Adipocyte (in vitro differentiated cells): ENCODE measurements at regions not wholly inside any gene's neighbourhood (a gene's known extent, or its start where the extent isn't known, plus 50 kb on each side); places are given as distances from the start of the nearest gene placed in this dataset.
A peak's percentile ranks its signal among the peaks of the same experiment; 100 is the strongest.

Source experiments
- DNase-seq: peaks from one replicate; pipeline ENCODE4 v3.0.0-alpha.2; 2015; ENCODE audit warnings: low read depth
- H3K27me3 ChIP-seq: replicated peaks from 2 replicates; pipeline ENCODE4 v1.7.0; 2013; ENCODE audit warnings: mild to moderate bottlenecking, low read length, moderate library complexity; ENCODE audit not compliant: control insufficient read depth, insufficient read depth
- H3K36me3 ChIP-seq: 2 replicates; pipeline ENCODE4 v1.7.0; 2013; ENCODE audit warnings: low read length, mild to moderate bottlenecking, moderate library complexity; ENCODE audit not compliant: control insufficient read depth, insufficient read depth, severe bottlenecking
- H3K4me1 ChIP-seq: 2 replicates; pipeline ENCODE4 v1.7.0; 2013; ENCODE audit warnings: mild to moderate bottlenecking, low read length, moderate library complexity; ENCODE audit not compliant: control insufficient read depth, insufficient read depth
- H3K4me3 ChIP-seq: 2 replicates; pipeline ENCODE4 v1.7.0; 2013; ENCODE audit warnings: mild to moderate bottlenecking, low read length, moderate library complexity
- H3K9ac ChIP-seq: 2 replicates; pipeline ENCODE4 v1.7.0; 2013; ENCODE audit warnings: mild to moderate bottlenecking, low read length, moderate library complexity
- H3K9me3 ChIP-seq: 2 replicates; pipeline ENCODE4 v1.7.0; 2013; ENCODE audit warnings: mild to moderate bottlenecking, low read length, moderate library complexity; ENCODE audit not compliant: control insufficient read depth

- peaks cover 8% of the 10 kb centered on the region for H3K36me3 ChIP-seq
Observed at GRCh38 chr6:4010689-4011090, 68.2 kb downstream of the FAM217A start.

GRCh38 chr6:4012826-4013225, 66.1 kb downstream of the FAM217A start:
- no peaks in the 10 kb centered on the region for H3K9me3 ChIP-seq
- no peak overlapping the region for H3K9ac ChIP-seq
- peaks cover 23% of the 10 kb centered on the region for H3K4me1 ChIP-seq
- peaks cover 8% of the 10 kb centered on the region for H3K36me3 ChIP-seq
- H3K27me3 ChIP-seq = no peaks in the 10 kb centered on the region
- DNase-seq = no peak
- no peak overlapping the region for H3K4me3 ChIP-seq

More at GRCh38 chr6:4010689-4011090, 68.2 kb downstream of the FAM217A start:
- Histone ChIP-seq H3K27me3 (no peaks in the 10 kb centered on the region), H3K9me3 (no peaks in the 10 kb centered on the region), H3K9ac (no peak overlapping the region), H3K4me1 (peaks cover 15% of the 10 kb centered on the region), H3K4me3 (no peak overlapping the region)
- no peak for DNase-seq

- Histone ChIP-seq H3K4me3 (peak overlapping the region; percentile 95), H3K9ac (peak overlapping the region; percentile 97), H3K4me1 (peaks cover 24% of the 10 kb centered on the region), H3K9me3 (no peaks in the 10 kb centered on the region), H3K36me3 (peaks cover 4% of the 10 kb centered on the region), H3K27me3 (no peaks in the 10 kb centered on the region)
- DNase-seq = peak; percentile 24
Observed at GRCh38 chr6:4017058-4017739, 61.7 kb downstream of the FAM217A start.

GRCh38 chr6:4017834-4018170, 61.1 kb downstream of the FAM217A start:
- H3K9me3 ChIP-seq = no peaks in the 10 kb centered on the region
- H3K9ac ChIP-seq = peak overlapping the region; percentile 97
- H3K27me3 ChIP-seq = no peaks in the 10 kb centered on the region
- peak overlapping the region; percentile 95 for H3K4me3 ChIP-seq
- peaks cover 4% of the 10 kb centered on the region for H3K36me3 ChIP-seq
- peak; percentile 65 for DNase-seq
- peaks cover 27% of the 10 kb centered on the region for H3K4me1 ChIP-seq

- DNase-seq = peak; percentile 98
- peak overlapping the region; percentile 97 for H3K9ac ChIP-seq
Observed at GRCh38 chr6:4018171-4018923, 60.6 kb downstream of the FAM217A start.

More at GRCh38 chr6:4018171-4018923, 60.6 kb downstream of the FAM217A start:
- H3K36me3 ChIP-seq = peaks cover 4% of the 10 kb centered on the region
- peak overlapping the region; percentile 95 for H3K4me3 ChIP-seq
- H3K4me1 ChIP-seq = peaks cover 32% of the 10 kb centered on the region
- H3K9me3 ChIP-seq = no peaks in the 10 kb centered on the region
- H3K27me3 ChIP-seq = no peaks in the 10 kb centered on the region
